Motor neuron (in vitro differentiated cells): ENCODE measurements at regions not wholly inside any gene's neighbourhood (a gene's known extent, or its start where the extent isn't known, plus 50 kb on each side); places are given as distances from the start of the nearest gene placed in this dataset.
"Not testable (repeated sequence)": the region's sequence is repeated elsewhere in the genome, so short reads cannot be mapped to it uniquely, and the experiment has no call there.

Source experiments
- ATAC-seq, 8 experiments: fragments of 200-7000 bp; cut with Tn5 transposase; replicated peaks in 6 of 8; 2 replicates each; pipeline ENCODE4 v1.8.0; 2021; ENCODE audit warnings: mild to moderate bottlenecking in 8 of 8, moderate library complexity in 8 of 8
- H3K27ac ChIP-seq, 2 donors: fragments of 250-450 bp; sonication (Bioruptor Pico); 2 replicates each; pipeline ENCODE4 v1.9.0; 2021; ENCODE audit warnings: antibody characterized with exemption in 2 of 2, mild to moderate bottlenecking in 2 of 2, moderate library complexity in 1 of 2
- H3K4me1 ChIP-seq, 2 donors: fragments of 250-450 bp; sonication (Bioruptor Pico); replicated peaks in 1 of 2; 2 replicates each; pipeline ENCODE4 v1.6.1; 2021; ENCODE audit warnings: antibody characterized with exemption in 2 of 2, mild to moderate bottlenecking in 2 of 2, moderate library complexity in 1 of 2
- H3K4me3 ChIP-seq, 5 donors: fragments of 250-450 bp; sonication (Bioruptor Pico); 2 replicates each; pipeline ENCODE4 v1.9.0; 2021; ENCODE audit warnings: antibody characterized with exemption in 5 of 5, mild to moderate bottlenecking in 5 of 5, moderate library complexity in 4 of 5
- WGBS, 10 experiments: fragments of 450-650 bp; shearing (Covaris generic); methylation state at CpG; one replicate each; pipeline ENCODE4 v1.0.0; 2022; 5-methylcytosine and 5-hydroxymethylcytosine counted together
- in situ Hi-C, 9 experiments: fragments of 400-800 bp; cut with MboI; loops; one replicate each; pipeline ENCODE4 v1.15.0; 2021; ENCODE audit warnings: low sequenced_read_pairs in 9 of 9, low pct_unique_long_range_greater_than_20kb in 2 of 9; ENCODE audit not compliant: unreplicated experiment in 9 of 9

- 0 to 100% (median 69%) methylated on average over 1 to 2 of the region's 2 CpGs for WGBS, 10 experiments
- Histone ChIP-seq H3K4me3 (no peak overlapping the region), H3K4me1 (peaks cover 0 to 3% of the 10 kb centered on the region in 2 donors), H3K27ac (no peak overlapping the region)
- peak in 2 of 8 experiments; percentile 44 to 60 for ATAC-seq
- in situ Hi-C loops: no loop called here
Measured at GRCh38 chr11:66789097-66789890, 53.9 kb upstream of the RCE1 start.

- Histone ChIP-seq H3K27ac (no peak overlapping the region), H3K4me3 (no peak overlapping the region), H3K4me1 (peaks cover 0 to 3% of the 10 kb centered on the region in 2 donors)
- in situ Hi-C loops: no loop called here
- 28 to 100% (median 86%) methylated on average over 1 to 3 of the region's 3 CpGs; no CpG with 5 or more reads in 2 of the 10 experiments for WGBS, 10 experiments
- ATAC-seq: no peak
Measured at GRCh38 chr11:66787934-66788758, 55.1 kb upstream of the RCE1 start.

GRCh38 chr11:66784575-66784974, 55.6 kb upstream of the SPTBN2 start:
- no peak for ATAC-seq
- Histone ChIP-seq H3K27ac (no peak overlapping the region), H3K4me1 (no peaks in the 10 kb centered on the region), H3K4me3 (no peak overlapping the region)
- WGBS, 10 experiments: 33 to 100% (median 88%) methylated on average over 1 of the region's 1 CpG; no CpG with 5 or more reads in 2 of the 10 experiments
- in situ Hi-C loops: no loop called here

GRCh38 chr11:66782726-66783125, 53.7 kb upstream of the SPTBN2 start:
- Histone ChIP-seq H3K4me1 (no peaks in the 10 kb centered on the region), H3K4me3 (no peak overlapping the region), H3K27ac (no peak overlapping the region)
- no peak for ATAC-seq
- 88 to 100% (median 100%) methylated on average over 1 of the region's 1 CpG; no CpG with 5 or more reads in 5 of the 10 experiments for WGBS, 10 experiments
- in situ Hi-C loops: no loop called here

GRCh38 chr11:66779651-66780050, 50.6 kb upstream of the SPTBN2 start:
- H3K4me1 ChIP-seq, H3K27ac ChIP-seq, in situ Hi-C loops, ATAC-seq, H3K4me3 ChIP-seq: not testable (repeated sequence)
- WGBS, 10 experiments: no CpG with 5 or more reads among the region's 4 CpGs
